NCI-H2081 (cell line): ENCODE measurements at regions not wholly inside any gene's neighbourhood (a gene's known extent, or its start where the extent isn't known, plus 50 kb on each side); places are given as distances from the start of the nearest gene placed in this dataset.
"Not testable (repeated sequence)": the region's sequence is repeated elsewhere in the genome, so short reads cannot be mapped to it uniquely, and the experiment has no call there.

ENCODE experiments used
- DNase-seq, 2 experiments: peaks; one replicate each; lab custom pipeline; 2025; lab: John Stamatoyannopoulos, UW

- no peak for DNase-seq
These were observed 681.2 kb upstream of the NRP1 start for GRCh38 chr10:34015700-34016099.

- no peak for DNase-seq
These were observed 678.8 kb upstream of the NRP1 start for GRCh38 chr10:34013235-34013634.

- no peak for DNase-seq
These were observed 676.4 kb upstream of the NRP1 start for GRCh38 chr10:34010891-34011290.

GRCh38 chr10:34010228-34010627 is 675.8 kb upstream of the NRP1 start:
- not testable (repeated sequence) for DNase-seq

GRCh38 chr10:34008656-34009055 is 674.2 kb upstream of the NRP1 start:
- DNase-seq: no peak

- no peak for DNase-seq
These were observed 672.0 kb upstream of the NRP1 start for GRCh38 chr10:34006471-34006870.

- DNase-seq: no peak
These were observed 669.1 kb upstream of the NRP1 start for GRCh38 chr10:34003561-34003960.

- DNase-seq: no peak
These were observed 668.4 kb upstream of the NRP1 start for GRCh38 chr10:34002896-34003295.

GRCh38 chr10:34001831-34002230 is 667.4 kb upstream of the NRP1 start:
- DNase-seq: no peak

GRCh38 chr10:34001087-34001580 is 666.7 kb upstream of the NRP1 start:
- no peak for DNase-seq

- no peak for DNase-seq
These were observed 659.5 kb upstream of the NRP1 start for GRCh38 chr10:33993917-33994316.

GRCh38 chr10:33991924-33992323 is 657.5 kb upstream of the NRP1 start:
- DNase-seq: no peak

- no peak for DNase-seq
These were observed 652.0 kb upstream of the NRP1 start for GRCh38 chr10:33986515-33986914.

- DNase-seq: no peak
These were observed 651.5 kb upstream of the NRP1 start for GRCh38 chr10:33986016-33986415.

- no peak for DNase-seq
These were observed 648.5 kb upstream of the NRP1 start for GRCh38 chr10:33982995-33983394.

- DNase-seq: no peak
These were observed 646.8 kb upstream of the NRP1 start for GRCh38 chr10:33981301-33981700.

GRCh38 chr10:33979195-33979594 is 644.7 kb upstream of the NRP1 start:
- no peak for DNase-seq

- DNase-seq: no peak
These were observed 641.0 kb upstream of the NRP1 start for GRCh38 chr10:33975481-33975880.

- peak in 1 of 2 experiments; percentile 27 for DNase-seq
These were observed 640.6 kb upstream of the NRP1 start for GRCh38 chr10:33974976-33975478.

GRCh38 chr10:33968983-33969382 is 634.5 kb upstream of the NRP1 start:
- no peak for DNase-seq

GRCh38 chr10:33967606-33968120 is 633.2 kb upstream of the NRP1 start:
- no peak for DNase-seq

- no peak for DNase-seq
These were observed 632.5 kb upstream of the NRP1 start for GRCh38 chr10:33966946-33967345.

GRCh38 chr10:33965795-33966581 is 631.5 kb upstream of the NRP1 start:
- DNase-seq: no peak

GRCh38 chr10:33963729-33964128 is 629.3 kb upstream of the NRP1 start:
- no peak for DNase-seq
